ENCODE measurements at regions not wholly inside any gene's neighbourhood (a gene's known extent, or its start where the extent isn't known, plus 50 kb on each side); places are given as distances from the start of the nearest gene placed in this dataset.
"Not testable (repeated sequence)": the region's sequence is repeated elsewhere in the genome, so short reads cannot be mapped to it uniquely, and the experiment has no call there.

GRCh38 chr12:128009108-128009507 lies 257.9 kb upstream of the TMEM132C start:
- ATAC-seq (ENCODE audit: poor library complexity) (no peak), DNase-seq (no peak)
- intact Hi-C loops (cut with DNase I), result no loop called here

DNA sequence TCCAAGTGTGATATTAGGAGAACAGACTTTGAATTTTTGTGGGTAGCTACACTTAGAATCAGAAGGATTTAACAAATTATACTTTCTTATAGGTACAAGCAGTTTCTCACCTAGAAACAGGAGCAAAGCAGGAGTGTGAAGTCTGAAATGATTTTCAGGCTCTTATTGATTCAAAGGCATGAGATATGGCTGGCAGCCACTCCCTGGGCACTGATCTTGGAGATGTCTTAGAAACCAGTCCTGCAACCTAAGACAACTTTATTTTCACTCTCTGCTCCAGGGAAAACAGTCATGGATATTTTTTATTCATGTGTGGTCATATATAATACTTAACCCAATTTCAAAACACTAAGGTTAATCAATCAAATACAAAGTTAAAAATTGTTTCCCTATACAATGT lies 254.9 kb upstream of the TMEM132C start:
- no peak for ATAC-seq (ENCODE audit: poor library complexity)
- intact Hi-C loops (cut with DNase I), result no loop called here
- DNase-seq, result no peak

- ATAC-seq (ENCODE audit: poor library complexity) (no peak), DNase-seq (no peak)
- intact Hi-C loops (cut with DNase I), result no loop called here
Measured at GRCh38 chr12:128015276-128015675, 251.7 kb upstream of the TMEM132C start.

GRCh38 chr12:128018067-128018466 lies 248.9 kb upstream of the TMEM132C start:
- intact Hi-C loops (cut with DNase I), result no loop called here
- ATAC-seq (ENCODE audit: poor library complexity), result no peak
- DNase-seq, result no peak

GRCh38 chr12:128019996-128020544 lies 246.9 kb upstream of the TMEM132C start:
- no peak for DNase-seq
- intact Hi-C loops (cut with DNase I), result no loop called here
- no peak for ATAC-seq (ENCODE audit: poor library complexity)

- intact Hi-C loops (cut with DNase I), result no loop called here
- DNase-seq (no peak), ATAC-seq (ENCODE audit: poor library complexity) (no peak)
Measured at GRCh38 chr12:128021561-128021960, 245.4 kb upstream of the TMEM132C start.

DNA sequence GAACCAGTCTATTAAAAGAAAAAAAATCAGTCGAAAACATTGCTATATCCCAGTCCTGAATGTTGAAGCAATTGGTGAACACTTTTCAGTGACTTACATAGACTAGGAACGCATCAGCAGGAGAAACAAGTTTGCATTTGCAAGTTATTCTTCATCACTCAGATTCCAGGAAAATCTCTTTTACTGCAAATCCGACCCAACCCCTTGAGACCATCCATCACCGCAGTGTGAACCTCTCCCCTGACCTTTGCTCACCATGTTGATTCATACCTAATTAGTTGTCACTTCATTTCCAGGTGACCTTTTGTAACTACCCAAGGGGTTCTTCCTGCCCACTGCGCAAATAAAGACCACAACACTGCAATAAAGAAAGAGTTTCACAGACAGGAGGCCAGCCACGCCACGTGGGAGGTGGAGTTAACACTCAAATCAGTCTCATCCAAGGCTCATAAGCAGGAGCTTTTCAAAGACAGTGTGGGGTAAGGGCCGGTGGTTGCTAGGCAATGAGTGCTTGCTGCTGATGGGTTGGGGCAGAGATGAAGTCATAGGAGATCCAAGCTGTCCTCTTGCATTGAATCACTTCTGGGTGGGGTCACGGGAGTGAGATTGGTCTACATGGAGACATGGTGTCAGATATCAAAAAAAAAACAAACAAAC lies 241.3 kb upstream of the TMEM132C start:
- intact Hi-C loops (cut with DNase I), result no loop called here
- no peak for ATAC-seq (ENCODE audit: poor library complexity)
- no peak for DNase-seq

DNA sequence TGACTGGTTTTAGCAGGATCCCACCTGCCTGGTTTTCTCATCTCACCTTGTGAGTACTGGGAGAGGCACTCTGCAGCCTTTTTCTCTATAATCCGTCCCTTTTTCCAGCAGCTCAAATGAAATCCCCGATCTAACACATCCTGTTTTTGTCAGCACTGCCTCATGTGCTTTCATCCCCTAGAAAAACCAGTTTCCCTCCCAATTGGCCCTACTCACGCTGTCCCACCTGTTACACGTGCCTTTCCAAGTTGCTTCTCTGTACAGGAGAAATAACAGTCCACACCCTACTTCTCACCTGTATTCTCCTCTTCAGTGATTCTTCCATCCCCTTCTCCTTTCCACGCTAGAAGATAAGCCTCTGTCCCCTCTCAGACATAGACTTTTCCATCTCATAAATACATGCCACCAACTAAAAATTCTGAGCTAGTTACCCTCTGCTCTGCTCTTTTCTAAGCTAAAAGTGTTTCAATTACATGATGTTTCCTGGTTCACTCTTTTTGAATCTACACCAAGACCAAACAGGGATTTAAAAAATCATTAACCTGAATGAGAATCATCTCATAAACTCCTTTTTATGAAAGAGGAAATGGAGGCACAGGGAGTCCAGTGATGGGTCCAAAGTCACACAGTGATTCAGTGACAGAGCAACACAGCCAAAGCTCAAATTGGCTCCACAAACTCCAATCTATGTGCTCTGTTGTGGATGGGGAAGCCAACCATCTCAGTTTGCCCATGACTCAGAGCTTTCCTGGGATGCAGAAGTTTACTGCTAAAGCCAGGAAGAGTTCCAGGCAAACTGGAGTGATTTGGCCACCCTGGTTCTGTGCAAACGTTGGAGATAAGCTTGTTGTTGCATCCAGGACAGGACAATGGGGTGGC lies 240.0 kb upstream of the TMEM132C start:
- ATAC-seq (ENCODE audit: poor library complexity) (no peak), DNase-seq (no peak)
- intact Hi-C loops (cut with DNase I), result no loop called here

DNA sequence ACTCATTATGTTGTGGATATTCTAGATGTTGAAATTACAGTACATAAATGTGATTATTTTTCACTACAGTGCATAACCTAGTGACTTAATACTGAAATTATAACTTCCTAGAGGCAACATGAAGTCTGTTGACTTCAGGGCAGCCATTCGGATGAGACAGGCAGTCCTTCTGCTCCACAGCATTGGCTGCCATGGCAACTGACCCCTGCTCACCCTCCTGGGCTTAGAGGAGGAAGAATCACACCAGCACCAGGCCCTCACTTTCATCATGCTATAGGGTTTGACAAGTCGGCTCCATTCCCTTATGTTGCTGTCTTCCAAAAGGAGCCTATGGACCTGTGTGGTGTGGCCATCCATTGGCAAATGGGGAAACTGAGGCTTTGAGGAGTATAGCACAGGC lies 233.5 kb upstream of the TMEM132C start:
- ATAC-seq (ENCODE audit: poor library complexity) (no peak), DNase-seq (no peak)
- intact Hi-C loops (cut with DNase I), result no loop called here

DNA sequence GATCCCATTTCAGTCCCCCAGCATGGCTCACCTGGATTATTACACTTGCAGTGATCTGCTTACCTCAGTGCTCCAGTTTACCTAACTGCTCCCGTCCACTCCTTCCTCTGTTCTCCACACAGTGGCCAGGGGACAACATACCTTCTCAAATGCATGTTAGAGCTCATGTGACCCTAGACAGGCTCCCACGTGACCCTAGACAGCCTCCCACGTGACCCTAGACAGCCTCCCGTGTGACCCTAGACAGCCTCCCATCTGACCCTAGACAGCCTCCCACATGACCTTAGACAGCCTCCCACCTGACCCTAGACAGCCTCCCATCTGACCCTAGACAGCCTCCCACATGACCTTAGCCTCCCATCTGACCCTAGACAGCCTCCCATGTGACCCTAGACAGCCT lies 226.0 kb upstream of the TMEM132C start:
- ATAC-seq (ENCODE audit: poor library complexity) (no peak), DNase-seq (no peak)
- intact Hi-C loops (cut with DNase I), result no loop called here

DNA sequence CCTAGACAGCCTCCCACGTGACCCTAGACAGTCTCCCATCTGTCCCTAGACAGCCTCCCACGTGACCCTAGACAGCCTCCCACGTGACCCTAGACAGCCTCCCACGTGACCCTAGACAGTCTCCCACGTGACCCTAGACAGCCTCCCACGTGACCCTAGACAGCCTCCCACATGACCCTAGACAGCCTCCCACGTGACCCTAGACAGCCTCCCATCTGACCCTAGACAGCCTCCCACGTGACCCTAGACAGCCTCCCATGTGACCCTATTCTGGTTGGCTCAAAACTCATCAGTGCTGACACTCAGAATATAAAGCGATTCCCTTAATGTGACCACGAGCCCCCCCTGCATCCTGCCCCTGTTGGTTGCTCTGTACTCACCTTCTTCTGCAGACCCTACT lies 224.7 kb upstream of the TMEM132C start:
- ATAC-seq (ENCODE audit: poor library complexity); DNase-seq; intact Hi-C loops (cut with DNase I): not testable (repeated sequence)

DNA sequence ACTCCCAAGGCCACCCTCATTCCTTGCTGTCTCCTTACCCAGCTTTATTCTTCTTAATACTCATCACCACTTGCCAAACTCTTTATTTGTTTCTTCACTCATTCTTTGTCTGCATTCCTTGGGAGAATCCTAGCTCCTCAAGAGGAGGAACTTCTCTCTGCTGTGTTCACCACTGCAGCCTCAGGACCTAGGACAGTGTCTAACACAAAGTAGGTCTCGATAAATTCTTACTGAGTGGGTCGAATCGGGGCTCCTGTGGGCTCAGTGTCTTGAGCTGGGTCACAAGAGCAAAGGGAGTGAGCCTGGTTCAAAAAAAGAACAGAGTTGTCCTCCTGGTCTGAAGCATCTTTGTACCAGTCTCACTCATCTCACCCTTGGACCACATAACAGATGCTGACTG lies 224.1 kb upstream of the TMEM132C start:
- no peak for DNase-seq
- ATAC-seq (ENCODE audit: poor library complexity), result no peak
- intact Hi-C loops (cut with DNase I), result no loop called here

GRCh38 chr12:128043317-128043716 lies 223.7 kb upstream of the TMEM132C start:
- DNase-seq (no peak), ATAC-seq (ENCODE audit: poor library complexity) (no peak)
- intact Hi-C loops (cut with DNase I), result no loop called here

GRCh38 chr12:128047266-128048060 lies 219.5 kb upstream of the TMEM132C start:
- DNase-seq (no peak), ATAC-seq (ENCODE audit: poor library complexity) (no peak)
- intact Hi-C loops (cut with DNase I), result no loop called here

GRCh38 chr12:128052331-128052730 lies 214.6 kb upstream of the TMEM132C start:
- intact Hi-C loops (cut with DNase I), result no loop called here
- DNase-seq, result no peak
- no peak for ATAC-seq (ENCODE audit: poor library complexity)

GRCh38 chr12:128052777-128053176 lies 214.2 kb upstream of the TMEM132C start:
- DNase-seq (no peak), ATAC-seq (ENCODE audit: poor library complexity) (no peak)
- intact Hi-C loops (cut with DNase I), result no loop called here

DNA sequence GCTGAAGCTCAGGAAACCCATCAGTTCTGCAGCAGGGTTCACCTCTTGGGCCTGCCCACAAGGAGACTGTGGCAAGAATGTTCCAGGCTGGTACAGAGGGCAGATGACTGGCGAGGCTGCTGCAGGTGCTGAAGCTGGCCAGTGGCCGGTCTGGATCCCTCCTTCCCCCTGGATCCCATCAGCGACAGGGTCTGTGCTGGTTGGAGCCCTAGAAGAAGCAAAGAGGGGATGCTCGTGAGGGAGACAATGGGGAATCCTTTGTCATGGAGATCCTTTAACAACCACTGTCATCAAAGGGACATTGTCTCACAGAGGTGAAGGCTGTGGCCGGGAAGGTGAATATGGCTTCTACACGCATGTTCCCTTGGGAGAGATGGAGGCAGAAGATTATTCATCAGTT lies 211.4 kb upstream of the TMEM132C start:
- intact Hi-C loops (cut with DNase I), result no loop called here
- DNase-seq (no peak), ATAC-seq (ENCODE audit: poor library complexity) (no peak)

GRCh38 chr12:128056136-128056801 lies 210.7 kb upstream of the TMEM132C start:
- intact Hi-C loops (cut with DNase I), result no loop called here
- ATAC-seq (ENCODE audit: poor library complexity), result no peak
- DNase-seq, result no peak

DNA sequence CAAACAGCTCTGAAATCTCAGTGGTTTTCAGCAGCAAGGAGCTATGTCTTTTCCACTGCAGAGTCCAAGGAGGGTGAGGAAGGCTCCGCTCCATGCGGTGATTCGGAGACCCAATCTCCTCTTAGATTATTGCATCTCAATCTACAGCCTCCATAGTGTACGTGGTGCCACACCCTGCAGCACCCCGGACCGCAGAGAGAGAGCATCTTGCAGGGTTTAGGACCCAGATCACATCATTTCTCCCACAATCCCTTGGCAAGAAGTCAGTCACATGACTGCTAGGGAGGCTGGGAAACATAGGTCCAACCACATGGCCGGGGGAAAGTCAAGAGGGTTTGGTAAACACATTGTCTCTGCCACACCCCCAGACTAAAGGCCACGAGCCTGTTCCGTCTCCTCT lies 209.4 kb upstream of the TMEM132C start:
- DNase-seq, result no peak
- intact Hi-C loops (cut with DNase I), result no loop called here
- no peak for ATAC-seq (ENCODE audit: poor library complexity)

All from Right ventricle myocardium superior (tissue), 1 donor.